Immature natural killer cell (primary cell): ENCODE measurements at regions not wholly inside any gene's neighbourhood (a gene's known extent, or its start where the extent isn't known, plus 50 kb on each side); places are given as distances from the start of the nearest gene placed in this dataset.
"Not testable (repeated sequence)": the region's sequence is repeated elsewhere in the genome, so short reads cannot be mapped to it uniquely, and the experiment has no call there.

Experiments
- DNase-seq, 3 donors: peaks; one replicate each; pipeline ENCODE4 v3.0.0; 2022; ENCODE audit warnings: mixed read lengths in 1 of 3
- H3K27ac Mint-ChIP-seq, 6 donors: one replicate each; pipeline ENCODE4 v1.8.0; 2020; ENCODE audit warnings: mixed read lengths in 6 of 6, mild to moderate bottlenecking in 5 of 6, inconsistent platforms in 4 of 6, moderate library complexity in 3 of 6
- H3K27me3 Mint-ChIP-seq, 3 donors: one replicate each; pipeline ENCODE4 v1.8.0; 2020 to 2021; ENCODE audit warnings: low read depth in 3 of 3, mild to moderate bottlenecking in 3 of 3, mixed read lengths in 3 of 3, moderate library complexity in 3 of 3, inconsistent platforms in 1 of 3
- H3K36me3 Mint-ChIP-seq, 3 donors: one replicate each; pipeline ENCODE4 v1.8.0; 2020; ENCODE audit warnings: mixed read lengths in 3 of 3, inconsistent platforms in 2 of 3, mild to moderate bottlenecking in 2 of 3
- H3K4me1 Mint-ChIP-seq, 2 donors: one replicate each; pipeline ENCODE4 v1.8.0; 2020; ENCODE audit warnings: inconsistent platforms in 2 of 2, mild to moderate bottlenecking in 2 of 2, mixed read lengths in 2 of 2, moderate library complexity in 1 of 2
- H3K4me3 Mint-ChIP-seq, 5 donors: one replicate each; pipeline ENCODE4 v1.8.0; 2020; ENCODE audit warnings: mild to moderate bottlenecking in 5 of 5, mixed read lengths in 5 of 5, inconsistent platforms in 3 of 5, moderate library complexity in 3 of 5
- H3K9me3 Mint-ChIP-seq, 6 donors: one replicate each; pipeline ENCODE4 v1.8.0; 2020; ENCODE audit warnings: mild to moderate bottlenecking in 6 of 6, mixed read lengths in 6 of 6, inconsistent platforms in 4 of 6, moderate library complexity in 3 of 6

- Mint-ChIP-seq H3K27ac (no peak overlapping the region), H3K4me3 (no peak overlapping the region), H3K9me3 (peaks cover 8 to 20% (median 10%) of the 10 kb centered on the region in 6 donors), H3K4me1 (no peaks in the 10 kb centered on the region), H3K36me3 (no peaks in the 10 kb centered on the region), H3K27me3 (peaks cover 0 to 2% (median 1%) of the 10 kb centered on the region in 3 donors)
- DNase-seq: no peak
Measured at GRCh38 chr3:87710511-87710910, 348.3 kb downstream of the CGGBP1 start.

GRCh38 chr3:87710028-87710427 is 348.8 kb downstream of the CGGBP1 start:
- Mint-ChIP-seq H3K27ac (no peak overlapping the region), H3K4me1 (no peaks in the 10 kb centered on the region), H3K4me3 (no peak overlapping the region), H3K9me3 (peaks cover 8 to 20% (median 11%) of the 10 kb centered on the region in 6 donors), H3K27me3 (peaks cover 0 to 2% (median 1%) of the 10 kb centered on the region in 3 donors), H3K36me3 (no peaks in the 10 kb centered on the region)
- no peak for DNase-seq

GRCh38 chr3:87706176-87706575 is 352.6 kb downstream of the CGGBP1 start:
- H3K4me1 Mint-ChIP-seq: no peaks in the 10 kb centered on the region
- H3K27ac Mint-ChIP-seq: no peak overlapping the region
- H3K36me3 Mint-ChIP-seq: no peaks in the 10 kb centered on the region
- H3K27me3 Mint-ChIP-seq: peaks cover 0 to 2% (median 0%) of the 10 kb centered on the region in 3 donors
- DNase-seq: no peak
- H3K9me3 Mint-ChIP-seq: peaks cover 6 to 23% (median 14%) of the 10 kb centered on the region in 6 donors
- H3K4me3 Mint-ChIP-seq: no peak overlapping the region

- no peak for DNase-seq
- no peaks in the 10 kb centered on the region for H3K27me3 Mint-ChIP-seq
- no peaks in the 10 kb centered on the region for H3K4me1 Mint-ChIP-seq
- peaks cover 4 to 17% (median 10%) of the 10 kb centered on the region in 6 donors for H3K9me3 Mint-ChIP-seq
- no peak overlapping the region for H3K27ac Mint-ChIP-seq
- no peaks in the 10 kb centered on the region for H3K36me3 Mint-ChIP-seq
- H3K4me3 Mint-ChIP-seq: no peak overlapping the region
Measured at GRCh38 chr3:87702600-87702999, 356.2 kb downstream of the CGGBP1 start.

GRCh38 chr3:87696124-87697013 is 362.4 kb downstream of the CGGBP1 start:
- H3K9me3 Mint-ChIP-seq: peaks cover 0 to 11% (median 4%) of the 10 kb centered on the region in 6 donors
- H3K27me3 Mint-ChIP-seq: peaks cover 0 to 3% (median 2%) of the 10 kb centered on the region in 3 donors
- no peak for DNase-seq
- H3K27ac Mint-ChIP-seq: no peak overlapping the region
- H3K4me1 Mint-ChIP-seq: no peaks in the 10 kb centered on the region
- H3K4me3 Mint-ChIP-seq: no peak overlapping the region
- no peaks in the 10 kb centered on the region for H3K36me3 Mint-ChIP-seq

GRCh38 chr3:87694678-87695077 is 364.1 kb downstream of the CGGBP1 start:
- Mint-ChIP-seq H3K27ac (no peak overlapping the region), H3K4me1 (no peaks in the 10 kb centered on the region), H3K4me3 (no peak overlapping the region), H3K9me3 (peaks cover 0 to 10% (median 4%) of the 10 kb centered on the region in 6 donors), H3K27me3 (peaks cover 0 to 4% (median 2%) of the 10 kb centered on the region in 3 donors), H3K36me3 (no peaks in the 10 kb centered on the region)
- DNase-seq: no peak

GRCh38 chr3:87691109-87691508 is 367.7 kb downstream of the CGGBP1 start:
- H3K4me1 Mint-ChIP-seq: no peaks in the 10 kb centered on the region
- DNase-seq: no peak
- H3K36me3 Mint-ChIP-seq: no peaks in the 10 kb centered on the region
- no peak overlapping the region for H3K4me3 Mint-ChIP-seq
- peaks cover 0 to 4% (median 1%) of the 10 kb centered on the region in 3 donors for H3K27me3 Mint-ChIP-seq
- peaks cover 0 to 10% (median 6%) of the 10 kb centered on the region in 6 donors for H3K9me3 Mint-ChIP-seq
- no peak overlapping the region for H3K27ac Mint-ChIP-seq

GRCh38 chr3:87678984-87679660 is 379.7 kb downstream of the CGGBP1 start:
- not testable (repeated sequence) for H3K36me3 Mint-ChIP-seq, H3K4me3 Mint-ChIP-seq, DNase-seq, H3K4me1 Mint-ChIP-seq, H3K27me3 Mint-ChIP-seq, H3K27ac Mint-ChIP-seq
- peaks cover 0 to 17% (median 5%) of the 10 kb centered on the region in 6 donors for H3K9me3 Mint-ChIP-seq

GRCh38 chr3:87674397-87675161 is 384.2 kb downstream of the CGGBP1 start:
- Mint-ChIP-seq H3K36me3 (no peaks in the 10 kb centered on the region), H3K27me3 (no peaks in the 10 kb centered on the region), H3K9me3 (peaks cover 3 to 22% (median 4%) of the 10 kb centered on the region in 6 donors), H3K27ac (no peak overlapping the region), H3K4me1 (peaks cover 1 to 8% of the 10 kb centered on the region in 2 donors), H3K4me3 (no peak overlapping the region)
- DNase-seq: no peak

- Mint-ChIP-seq H3K27ac (no peak overlapping the region), H3K4me1 (peaks cover 1 to 8% of the 10 kb centered on the region in 2 donors), H3K9me3 (peaks cover 3 to 28% (median 6%) of the 10 kb centered on the region in 6 donors), H3K36me3 (no peaks in the 10 kb centered on the region), H3K4me3 (no peak overlapping the region), H3K27me3 (no peaks in the 10 kb centered on the region)
- DNase-seq: no peak
Measured at GRCh38 chr3:87673132-87673531, 385.7 kb downstream of the CGGBP1 start.

GRCh38 chr3:87654184-87654583 is 377.8 kb upstream of the POU1F1 start:
- H3K27me3 Mint-ChIP-seq: no peaks in the 10 kb centered on the region
- no peak overlapping the region for H3K27ac Mint-ChIP-seq
- peaks cover 0 to 13% (median 4%) of the 10 kb centered on the region in 6 donors for H3K9me3 Mint-ChIP-seq
- DNase-seq: no peak
- no peaks in the 10 kb centered on the region for H3K4me1 Mint-ChIP-seq
- H3K4me3 Mint-ChIP-seq: no peak overlapping the region
- no peaks in the 10 kb centered on the region for H3K36me3 Mint-ChIP-seq

- peaks cover 0 to 13% (median 5%) of the 10 kb centered on the region in 6 donors for H3K9me3 Mint-ChIP-seq
- H3K4me1 Mint-ChIP-seq, H3K27me3 Mint-ChIP-seq, H3K36me3 Mint-ChIP-seq, DNase-seq, H3K27ac Mint-ChIP-seq, H3K4me3 Mint-ChIP-seq: not testable (repeated sequence)
Measured at GRCh38 chr3:87653138-87653537, 376.8 kb upstream of the POU1F1 start.

- no peak overlapping the region for H3K4me3 Mint-ChIP-seq
- no peaks in the 10 kb centered on the region for H3K36me3 Mint-ChIP-seq
- no peak for DNase-seq
- no peak overlapping the region for H3K27ac Mint-ChIP-seq
- H3K4me1 Mint-ChIP-seq: no peaks in the 10 kb centered on the region
- no peaks in the 10 kb centered on the region for H3K27me3 Mint-ChIP-seq
- peaks cover 2 to 5% (median 3%) of the 10 kb centered on the region in 6 donors for H3K9me3 Mint-ChIP-seq
Measured at GRCh38 chr3:87634426-87634825, 358.0 kb upstream of the POU1F1 start.

- no peak overlapping the region for H3K27ac Mint-ChIP-seq
- no peaks in the 10 kb centered on the region for H3K27me3 Mint-ChIP-seq
- H3K4me3 Mint-ChIP-seq: no peak overlapping the region
- no peaks in the 10 kb centered on the region for H3K36me3 Mint-ChIP-seq
- H3K4me1 Mint-ChIP-seq: no peaks in the 10 kb centered on the region
- no peak for DNase-seq
- peaks cover 0 to 10% (median 3%) of the 10 kb centered on the region in 6 donors for H3K9me3 Mint-ChIP-seq
Measured at GRCh38 chr3:87627316-87627715, 350.9 kb upstream of the POU1F1 start.
